Effector memory CD4-positive, alpha-beta T cell (primary cell): ENCODE measurements at regions not wholly inside any gene's neighbourhood (a gene's known extent, or its start where the extent isn't known, plus 50 kb on each side); places are given as distances from the start of the nearest gene placed in this dataset.

Source experiments
- DNase-seq, 3 donors: peaks; one replicate each; pipeline ENCODE4 v3.0.0-alpha.2; 2020
- H3K27ac ChIP-seq: 2 replicates; pipeline ENCODE4 v1.7.0; 2013; ENCODE audit warnings: mild to moderate bottlenecking, low read length, moderate library complexity; ENCODE audit not compliant: insufficient read depth, poor library complexity, severe bottlenecking
- H3K27me3 ChIP-seq: replicated peaks from 2 replicates; pipeline ENCODE4 v1.7.0; 2013; ENCODE audit warnings: mild to moderate bottlenecking, low read length; ENCODE audit not compliant: insufficient read depth, control insufficient read depth, poor library complexity, severe bottlenecking
- H3K36me3 ChIP-seq: 2 replicates; pipeline ENCODE4 v1.7.0; 2013; ENCODE audit warnings: mild to moderate bottlenecking, low read length, moderate library complexity; ENCODE audit not compliant: control insufficient read depth, insufficient read depth
- H3K4me1 ChIP-seq: 2 replicates; pipeline ENCODE4 v1.7.0; 2013; ENCODE audit warnings: low read length, mild to moderate bottlenecking; ENCODE audit not compliant: control insufficient read depth, insufficient read depth, poor library complexity, severe bottlenecking
- H3K4me3 ChIP-seq: 2 replicates; pipeline ENCODE4 v1.7.0; 2013; ENCODE audit warnings: low read length, low read depth, mild to moderate bottlenecking; ENCODE audit not compliant: insufficient read depth, poor library complexity, severe bottlenecking
- H3K9me3 ChIP-seq: 2 replicates; pipeline ENCODE4 v1.7.0; 2013; ENCODE audit warnings: mild to moderate bottlenecking, low read length, moderate library complexity; ENCODE audit not compliant: control insufficient read depth

DNA sequence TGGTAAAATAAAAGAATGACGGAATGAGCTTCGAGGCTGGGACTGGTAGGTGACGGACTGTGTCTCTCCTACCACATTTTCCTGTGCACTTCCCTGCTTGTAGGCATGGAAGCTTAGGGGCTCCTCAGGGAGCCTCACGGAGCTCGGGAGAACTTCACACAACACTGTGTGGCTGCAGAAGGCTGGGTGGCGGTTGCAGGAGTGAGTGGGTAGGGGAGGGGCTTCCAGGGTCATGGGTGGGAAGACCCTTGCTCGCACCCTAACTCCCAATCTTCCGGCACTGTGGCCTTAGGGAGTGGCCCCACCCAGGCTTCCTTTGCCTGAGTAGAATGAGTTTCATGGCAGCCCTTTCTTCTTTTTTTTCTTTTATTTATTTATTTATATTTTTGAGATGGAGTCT, 128.6 kb downstream of the INHBB start:
- no peak for DNase-seq
- Histone ChIP-seq H3K27ac (no peak overlapping the region), H3K36me3 (no peaks in the 10 kb centered on the region), H3K4me3 (no peak overlapping the region), H3K27me3 (no peaks in the 10 kb centered on the region), H3K4me1 (no peaks in the 10 kb centered on the region), H3K9me3 (no peaks in the 10 kb centered on the region)

DNA sequence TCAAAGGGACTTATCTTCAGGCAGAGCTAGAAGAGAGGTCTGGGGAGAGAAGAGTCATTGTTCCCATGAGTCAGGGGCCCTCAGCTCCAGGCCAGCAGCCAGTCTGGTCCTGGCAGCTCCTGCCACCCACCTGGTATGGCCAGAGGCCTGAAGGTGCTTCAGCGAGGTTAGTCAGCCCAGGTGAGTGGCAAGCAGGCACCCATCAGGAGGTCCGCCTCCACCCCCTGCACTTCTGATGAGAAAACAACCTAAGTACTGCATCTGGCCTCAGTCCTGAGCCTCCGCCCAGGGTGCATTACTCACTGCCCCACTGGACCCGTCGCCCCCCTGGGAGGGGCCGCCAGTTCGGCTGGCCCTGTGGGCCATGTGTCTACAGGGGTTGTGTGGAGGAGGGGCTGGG, 130.2 kb downstream of the INHBB start:
- DNase-seq, result no peak
- H3K9me3 ChIP-seq, result no peaks in the 10 kb centered on the region
- no peaks in the 10 kb centered on the region for H3K4me1 ChIP-seq
- no peaks in the 10 kb centered on the region for H3K36me3 ChIP-seq
- H3K27me3 ChIP-seq, result no peaks in the 10 kb centered on the region
- no peak overlapping the region for H3K27ac ChIP-seq
- no peak overlapping the region for H3K4me3 ChIP-seq

DNA sequence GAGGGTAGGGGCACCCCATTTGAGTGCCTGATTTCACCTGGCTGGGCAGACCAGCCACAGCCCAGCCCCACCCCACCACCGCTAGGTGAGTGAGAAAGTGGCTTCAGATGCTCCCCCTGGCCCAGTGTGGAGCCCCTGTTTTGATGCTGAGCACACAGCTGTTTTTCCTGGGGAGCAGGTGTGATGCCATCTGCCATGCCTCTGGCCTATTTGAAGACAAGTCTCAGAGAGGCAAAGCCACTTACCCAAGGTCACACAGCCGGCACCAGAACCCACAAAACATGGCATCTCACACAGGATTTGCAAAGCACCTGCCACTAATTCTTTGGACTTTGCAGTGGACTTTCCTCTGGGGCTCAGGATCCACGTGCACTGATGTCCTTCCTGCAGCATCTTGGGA, 131.3 kb downstream of the INHBB start:
- DNase-seq, result no peak

DNA sequence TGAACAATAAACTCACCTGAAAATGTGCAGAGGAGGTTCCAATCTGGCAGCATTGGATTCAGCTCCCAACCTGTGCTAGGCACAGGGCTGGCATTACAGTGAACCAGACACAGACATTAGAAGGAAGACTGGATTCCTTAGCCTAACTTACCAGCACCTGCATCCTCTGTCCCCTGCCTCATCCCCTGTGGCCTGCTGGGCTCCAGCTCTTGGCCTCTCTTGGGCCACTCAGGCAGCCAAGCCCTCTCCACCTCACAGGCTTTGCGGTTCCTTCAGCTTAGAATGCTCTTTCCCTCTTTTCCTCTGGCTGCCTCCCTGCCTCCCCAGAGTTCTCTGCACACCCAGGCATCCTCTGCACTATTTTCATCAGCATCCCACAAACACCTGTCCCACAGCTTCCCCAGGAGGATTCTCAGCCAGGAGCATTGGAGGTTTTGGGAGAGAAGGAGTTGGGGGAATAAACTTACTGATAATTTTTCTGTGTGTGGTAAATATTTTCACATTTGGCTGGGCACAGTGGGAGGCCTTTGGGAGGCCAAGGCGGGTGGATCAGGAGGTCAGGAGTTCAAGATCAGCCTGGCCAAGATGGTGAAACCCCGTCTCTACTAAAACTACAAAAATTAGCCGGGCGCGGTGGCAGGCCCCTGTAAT, 132.0 kb downstream of the INHBB start:
- no peaks in the 10 kb centered on the region for H3K4me1 ChIP-seq
- H3K27ac ChIP-seq, result no peak overlapping the region
- H3K4me3 ChIP-seq, result no peak overlapping the region
- H3K27me3 ChIP-seq, result no peaks in the 10 kb centered on the region
- H3K36me3 ChIP-seq, result no peaks in the 10 kb centered on the region
- DNase-seq, result no peak
- H3K9me3 ChIP-seq, result no peaks in the 10 kb centered on the region

More for the DNA sequence above, 131.3 kb downstream of the INHBB start:
- H3K4me3 ChIP-seq, result no peak overlapping the region
- H3K9me3 ChIP-seq, result no peaks in the 10 kb centered on the region
- no peak overlapping the region for H3K27ac ChIP-seq
- H3K4me1 ChIP-seq, result no peaks in the 10 kb centered on the region
- no peaks in the 10 kb centered on the region for H3K27me3 ChIP-seq
- H3K36me3 ChIP-seq, result no peaks in the 10 kb centered on the region

DNA sequence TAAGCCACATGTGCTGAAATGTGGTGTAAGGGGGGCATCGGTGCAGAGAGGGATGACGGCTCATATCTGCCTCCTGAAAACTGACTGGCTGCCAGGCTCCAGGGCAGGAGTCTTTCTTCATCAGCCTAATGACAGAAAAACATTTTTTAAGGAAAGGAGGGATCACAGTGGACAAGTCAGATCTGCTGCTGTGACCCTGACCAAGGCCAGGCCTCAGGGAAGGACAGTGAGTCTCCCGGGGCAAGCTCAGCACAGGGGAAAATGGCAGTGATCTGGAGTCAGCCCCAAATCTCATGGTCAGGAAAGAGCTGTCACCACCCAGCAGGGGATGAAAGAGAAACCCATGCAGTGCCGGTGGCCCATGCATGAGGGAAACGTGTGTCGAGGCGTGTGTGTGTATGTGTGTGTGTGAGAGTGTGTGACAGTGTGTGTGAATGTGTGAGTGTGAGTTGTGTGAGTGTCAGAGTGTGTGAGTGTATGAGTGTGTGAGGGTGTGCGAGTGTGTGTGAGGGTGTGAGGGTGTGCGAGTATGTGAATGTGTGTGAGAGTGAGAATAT, 134.5 kb downstream of the INHBB start:
- H3K27ac ChIP-seq, result no peak overlapping the region
- H3K27me3 ChIP-seq, result no peaks in the 10 kb centered on the region
- no peaks in the 10 kb centered on the region for H3K36me3 ChIP-seq
- no peak for DNase-seq
- no peaks in the 10 kb centered on the region for H3K4me1 ChIP-seq
- H3K4me3 ChIP-seq, result no peak overlapping the region
- no peaks in the 10 kb centered on the region for H3K9me3 ChIP-seq

DNA sequence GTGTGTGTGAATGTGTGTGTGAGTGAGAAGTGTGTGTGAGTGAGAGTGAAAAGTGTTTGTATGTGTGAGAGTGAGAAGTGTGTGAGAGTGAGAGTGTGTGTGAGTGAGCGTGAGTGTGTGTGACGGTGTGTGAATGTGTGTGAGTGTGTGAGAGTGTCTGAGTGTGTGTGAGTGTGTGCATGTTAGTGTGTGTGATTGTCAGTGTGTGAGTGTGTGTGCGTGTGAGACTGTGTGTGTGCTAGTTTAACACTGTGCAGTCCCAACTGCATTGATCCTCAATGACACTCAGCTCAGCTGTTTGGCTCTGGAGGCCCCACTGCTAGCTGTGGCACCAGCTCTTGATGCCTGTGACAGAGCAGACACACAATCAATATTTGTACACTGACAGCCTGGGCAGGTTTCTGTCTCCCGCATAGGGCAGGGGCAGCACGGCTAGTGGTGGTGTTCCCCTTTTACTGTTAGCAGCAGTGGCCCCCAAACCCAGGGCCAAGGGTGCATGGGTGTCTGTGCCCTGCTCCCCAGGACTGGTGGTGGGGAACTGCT, 135.0 kb downstream of the INHBB start:
- Histone ChIP-seq H3K4me1 (no peaks in the 10 kb centered on the region), H3K9me3 (no peaks in the 10 kb centered on the region), H3K27ac (no peak overlapping the region), H3K36me3 (no peaks in the 10 kb centered on the region), H3K4me3 (no peak overlapping the region), H3K27me3 (no peaks in the 10 kb centered on the region)
- no peak for DNase-seq

DNA sequence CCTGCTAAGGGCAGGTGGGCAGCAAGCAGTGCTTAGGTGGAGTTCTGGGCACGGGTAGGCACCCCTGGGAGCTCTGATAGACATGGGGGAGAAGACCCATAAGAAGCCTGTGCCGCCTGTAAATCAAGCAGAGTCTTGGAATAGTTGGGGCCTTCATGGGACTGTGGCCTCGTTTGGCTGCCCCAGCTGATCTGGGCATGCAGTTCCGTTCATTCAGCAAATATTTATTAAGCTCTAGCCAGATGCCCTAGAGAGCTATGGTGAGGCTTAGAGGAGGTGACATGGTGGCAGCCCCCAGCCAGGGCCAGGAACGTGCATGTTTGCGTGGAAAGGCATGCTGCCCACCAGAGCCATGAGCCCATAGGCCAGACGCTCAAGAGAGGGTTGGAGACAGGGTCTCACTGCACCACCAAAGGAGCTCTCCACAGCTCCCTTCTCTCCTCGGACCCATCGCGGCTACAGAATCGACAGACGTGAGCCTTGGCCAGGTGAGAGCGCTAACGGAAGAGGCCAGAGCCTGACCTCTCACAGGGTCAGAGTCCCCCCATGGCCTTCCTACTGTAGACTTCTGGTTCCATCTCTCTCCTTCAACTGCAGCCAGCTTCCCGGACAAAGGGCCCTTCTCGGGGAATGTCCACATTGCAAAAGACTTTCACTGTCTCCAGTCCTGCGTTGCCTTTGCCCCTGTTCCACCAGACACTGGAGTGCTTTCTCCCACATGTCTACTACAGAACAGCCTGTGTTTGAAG, 135.7 kb downstream of the INHBB start:
- Histone ChIP-seq H3K36me3 (no peaks in the 10 kb centered on the region), H3K27ac (no peak overlapping the region)
- no peak for DNase-seq

DNA sequence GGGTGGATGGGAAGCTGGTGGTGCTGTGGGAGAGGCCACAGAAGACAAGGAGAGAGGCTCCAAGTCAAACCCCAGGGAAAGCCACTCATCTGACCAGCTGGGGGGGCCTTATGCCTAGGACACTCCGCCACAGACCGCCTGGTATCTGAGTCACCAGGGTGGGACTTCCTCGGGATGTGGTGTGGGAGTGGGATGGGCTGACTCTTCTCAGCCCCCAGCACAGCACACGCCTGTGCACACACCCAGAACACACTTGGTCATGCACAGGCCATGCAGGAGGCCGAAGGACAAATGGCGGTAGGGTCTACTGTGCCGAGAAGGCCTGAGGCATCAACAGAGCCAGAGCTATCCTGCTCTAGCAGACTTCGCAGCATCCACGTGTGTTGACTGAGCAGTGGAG, 136.4 kb downstream of the INHBB start:
- no peaks in the 10 kb centered on the region for H3K9me3 ChIP-seq
- H3K36me3 ChIP-seq, result no peaks in the 10 kb centered on the region
- no peak for DNase-seq
- no peaks in the 10 kb centered on the region for H3K4me1 ChIP-seq
- H3K27me3 ChIP-seq, result no peaks in the 10 kb centered on the region
- no peak overlapping the region for H3K4me3 ChIP-seq
- no peak overlapping the region for H3K27ac ChIP-seq

More for the DNA sequence above, 135.7 kb downstream of the INHBB start:
- Histone ChIP-seq H3K4me3 (no peak overlapping the region), H3K27me3 (no peaks in the 10 kb centered on the region), H3K9me3 (no peaks in the 10 kb centered on the region), H3K4me1 (no peaks in the 10 kb centered on the region)

DNA sequence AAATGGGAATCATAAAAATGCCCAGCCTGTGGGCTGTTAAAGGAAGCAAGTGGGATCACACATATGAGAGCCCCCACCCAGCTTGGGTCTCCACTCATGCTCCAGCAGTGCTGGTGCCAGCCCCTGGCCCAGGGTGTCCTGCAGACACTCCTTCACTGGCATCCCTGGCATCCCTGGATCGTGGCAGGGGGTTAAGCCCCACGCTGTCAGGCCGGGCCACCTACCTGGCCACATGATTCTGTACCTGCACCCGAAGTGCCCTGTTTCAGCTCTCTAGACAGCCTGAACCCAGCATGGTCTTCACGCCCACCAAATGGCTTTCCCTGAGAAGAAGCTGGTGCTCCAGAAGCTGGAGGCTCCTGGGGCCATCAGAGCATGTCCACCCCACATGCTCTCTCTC, 137.4 kb downstream of the INHBB start:
- H3K4me3 ChIP-seq, result no peak overlapping the region
- H3K9me3 ChIP-seq, result no peaks in the 10 kb centered on the region
- no peaks in the 10 kb centered on the region for H3K36me3 ChIP-seq
- no peaks in the 10 kb centered on the region for H3K27me3 ChIP-seq
- no peaks in the 10 kb centered on the region for H3K4me1 ChIP-seq
- DNase-seq, result no peak
- H3K27ac ChIP-seq, result no peak overlapping the region

DNA sequence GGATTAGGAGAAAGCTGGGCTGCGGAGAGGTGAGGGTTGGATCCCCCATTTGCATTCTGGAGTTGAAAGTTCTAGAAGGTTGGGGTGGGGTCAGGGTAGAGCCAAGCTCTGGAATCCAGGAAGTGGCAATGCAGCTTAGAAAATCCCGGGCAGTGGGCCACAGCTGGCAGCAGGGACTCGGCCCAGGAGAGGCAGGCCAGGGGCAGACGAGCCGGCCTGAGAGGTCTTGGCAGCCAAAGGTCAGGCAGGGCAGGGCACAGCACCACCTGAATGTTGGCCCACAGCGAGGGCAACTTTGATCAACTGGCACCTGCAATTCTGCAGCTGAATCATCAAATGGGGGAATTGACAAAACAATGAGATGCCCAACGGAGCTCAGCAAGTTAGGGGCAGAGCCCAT, 139.2 kb downstream of the INHBB start:
- Histone ChIP-seq H3K4me1 (no peaks in the 10 kb centered on the region), H3K27ac (no peak overlapping the region), H3K9me3 (no peaks in the 10 kb centered on the region), H3K36me3 (no peaks in the 10 kb centered on the region), H3K4me3 (no peak overlapping the region), H3K27me3 (no peaks in the 10 kb centered on the region)
- no peak for DNase-seq
